Endothelial cell of umbilical vein (primary cell): ENCODE measurements at regions not wholly inside any gene's neighbourhood (a gene's known extent, or its start where the extent isn't known, plus 50 kb on each side); places are given as distances from the start of the nearest gene placed in this dataset.

Experiments used
- BruUV-seq: library from RNA; stranded (reverse); fragments of 400-500 nt; replicated peaks from 2 replicates; lab custom pipeline; 2021; lab: Mats Ljungman, UMichigan
- CTCF ChIA-PET: fragments of 300-600, 350-600 bp; sonication (Branson Sonifier 250); formaldehyde crosslinking; loops from one replicate; lab custom pipeline; 2021; ENCODE audit warnings: antibody characterized with exemption, inconsistent platforms; lab: Charles Lee
- POLR2A ChIA-PET: fragments of 300-600, 350-600 bp; sonication (Branson Sonifier 250); formaldehyde crosslinking; loops from one replicate; lab custom pipeline; 2021; ENCODE audit warnings: antibody characterized with exemption, inconsistent platforms; lab: Charles Lee
- DNase-seq: peaks from one replicate; pipeline ENCODE4 v3.0.0-alpha.2; 2011; ENCODE audit warnings: low read depth, low spot score
- FAIRE-seq: peaks from 2 replicates; lab custom pipeline; 2011; peaks lifted over from hg19 to GRCh38; lab: Jason Lieb, UNC
- H2AFZ ChIP-seq: 2 replicates; pipeline ENCODE4 v1.6.0; 2012; ENCODE audit warnings: low read depth, low read length, control low read depth, inconsistent platforms
- H3K27ac ChIP-seq: 2 replicates; pipeline ENCODE4 v1.5.1; 2011; ENCODE audit warnings: low read depth, mild to moderate bottlenecking, control low read depth, low read length, moderate library complexity; ENCODE audit not compliant: insufficient read depth
- H3K27me3 ChIP-seq, 2 experiments: 2 replicates each; pipeline versions ENCODE4 v1.6.0 to v1.6.1; 2011; ENCODE audit warnings: low read length in 2 of 2, mixed read lengths in 1 of 2; ENCODE audit not compliant: control insufficient read depth in 2 of 2, insufficient read depth in 2 of 2
- H3K36me3 ChIP-seq, 2 experiments: 2 replicates in 1 of 2; 3 replicates in 1 of 2; pipeline ENCODE4 v1.5.1; 2011; ENCODE audit warnings: low read length in 2 of 2, mild to moderate bottlenecking in 1 of 2, moderate library complexity in 1 of 2; ENCODE audit not compliant: control insufficient read depth in 2 of 2, insufficient read depth in 2 of 2; ENCODE audit errors: extremely low read depth in 1 of 2
- H3K4me1 ChIP-seq: 3 replicates; pipeline ENCODE4 v1.5.1; 2011; ENCODE audit warnings: mild to moderate bottlenecking, low read length; ENCODE audit not compliant: control insufficient read depth, insufficient read depth; ENCODE audit errors: extremely low read depth
- H3K4me2 ChIP-seq: 2 replicates; pipeline ENCODE4 v1.6.1; 2011; ENCODE audit warnings: low read length, control low read depth, mixed read lengths; ENCODE audit not compliant: insufficient read depth
- H3K4me3 ChIP-seq, 3 experiments: fragments of 200-600 bp in 1 of 3; sonication (generic), shearing (Covaris generic) in 1 of 3; replicated peaks in 1 of 3; 2 replicates each; pipeline ENCODE4 v1.5.1; 2011 to 2016; ENCODE audit warnings: control low read depth in 3 of 3, low read length in 3 of 3, mild to moderate bottlenecking in 2 of 3, inconsistent platforms in 1 of 3, low read depth in 1 of 3, moderate library complexity in 1 of 3; ENCODE audit not compliant: insufficient read depth in 1 of 3
- H3K79me2 ChIP-seq: 2 replicates; pipeline ENCODE4 v1.6.0; 2012; ENCODE audit warnings: low read length, inconsistent platforms; ENCODE audit not compliant: control insufficient read depth, insufficient read depth
- H3K9ac ChIP-seq: replicated peaks from 2 replicates; pipeline ENCODE3; 2011; ENCODE audit warnings: low read length, control low read depth; ENCODE audit not compliant: insufficient read depth; ENCODE audit errors: extremely low read depth
- H3K9me1 ChIP-seq: replicated peaks from 3 replicates; pipeline ENCODE4 v1.6.0; 2011; ENCODE audit warnings: mild to moderate bottlenecking, low read length; ENCODE audit not compliant: control insufficient read depth, insufficient read depth; ENCODE audit errors: extremely low read depth
- H3K9me3 ChIP-seq: replicated peaks from 2 replicates; pipeline ENCODE4 v1.5.1; 2012; ENCODE audit warnings: low read length, inconsistent platforms; ENCODE audit not compliant: control insufficient read depth, insufficient read depth
- H4K20me1 ChIP-seq: replicated peaks from 2 replicates; pipeline ENCODE3; 2011; ENCODE audit warnings: mild to moderate bottlenecking, low read length; ENCODE audit not compliant: control insufficient read depth, insufficient read depth; ENCODE audit errors: extremely low read depth
- EZH2 ChIP-seq: IDR thresholded peaks from 2 replicates; pipeline ENCODE4 v1.6.1; 2012; ENCODE audit warnings: borderline replicate concordance, low read depth, mild to moderate bottlenecking, moderate library complexity, low read length, inconsistent platforms; ENCODE audit not compliant: severe bottlenecking
- FOS ChIP-seq: IDR thresholded peaks from 2 replicates; pipeline ENCODE4 v1.6.1; 2011; ENCODE audit warnings: mild to moderate bottlenecking, low read length, moderate library complexity, borderline replicate concordance; ENCODE audit not compliant: insufficient read depth
- GATA2 ChIP-seq: IDR thresholded peaks from 2 replicates; pipeline ENCODE4 v1.7.0; 2011; ENCODE audit warnings: low read depth, mild to moderate bottlenecking, moderate library complexity, mixed read lengths, low read length; ENCODE audit not compliant: insufficient read length, insufficient read depth
- MAX ChIP-seq: IDR thresholded peaks from 2 replicates; pipeline ENCODE4 v1.6.1; 2011; ENCODE audit not compliant: insufficient read depth, insufficient read length
- POLR2A ChIP-seq: IDR thresholded peaks from 2 replicates; pipeline ENCODE4 v1.6.1; 2012; ENCODE audit warnings: low read depth, mild to moderate bottlenecking, control low read depth, low read length
- POLR2AphosphoS5 ChIP-seq: IDR thresholded peaks from 2 replicates; pipeline ENCODE4 v1.6.1; 2012; ENCODE audit warnings: low read depth, mild to moderate bottlenecking, control low read depth, low read length, moderate library complexity; ENCODE audit not compliant: insufficient read depth
- dilution Hi-C: fragments of 300-500 bp; cut with MboI; formaldehyde crosslinking; loops from one replicate; pipeline ENCODE4 v1.15.0; 2019; ENCODE audit warnings: low sequenced_read_pairs; ENCODE audit not compliant: extremely low pct_ligation_motif_present
- intact Hi-C: fragments of 100-400 bp; cut with micrococcal nuclease; formaldehyde crosslinking; loops from one replicate; pipeline ENCODE4 v1.10.0; 2022
- TF ChIP-seq, protein P1 (sequence below), 2 donors: IDR thresholded peaks; 1 replicate in 1 of 2; 2 replicates in 1 of 2; pipeline ENCODE4 v1.5.1; 2011; ENCODE audit warnings: low read length in 2 of 2, mild to moderate bottlenecking in 2 of 2, moderate library complexity in 2 of 2, control low read depth in 1 of 2, inconsistent platforms in 1 of 2, low read depth in 1 of 2; ENCODE audit not compliant: insufficient read depth in 1 of 2; ENCODE audit errors: extremely low read depth in 1 of 2

DNA sequence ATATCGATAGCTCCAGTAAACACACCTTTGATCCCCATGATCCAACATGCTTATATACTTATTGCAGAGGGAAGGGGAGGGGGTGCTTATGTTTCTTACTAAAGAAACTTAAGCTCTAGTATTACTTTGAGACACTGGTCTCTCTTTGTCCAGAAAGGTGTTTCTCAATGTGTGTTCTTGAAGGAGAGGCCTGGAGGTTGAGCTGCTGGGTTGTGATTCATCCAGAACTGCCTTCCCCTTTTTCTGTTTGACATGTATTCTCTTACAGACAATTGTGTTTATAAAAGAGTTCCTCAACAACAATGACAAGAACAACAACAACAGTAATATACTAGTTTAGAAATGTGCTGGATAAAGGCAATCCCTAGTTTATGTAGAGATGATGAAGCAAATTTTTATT, 516.0 kb upstream of the FAM98A start:
- Histone ChIP-seq H3K9me3 (no peaks in the 10 kb centered on the region), H3K4me3 (no peak overlapping the region), H3K36me3 (no peaks in the 10 kb centered on the region), H3K9ac (no peak overlapping the region), H3K9me1 (no peaks in the 10 kb centered on the region), H3K79me2 (no peaks in the 10 kb centered on the region), H3K27me3 (no peaks in the 10 kb centered on the region), H3K4me1 (no peaks in the 10 kb centered on the region), H3K27ac (no peak overlapping the region), H4K20me1 (no peaks in the 10 kb centered on the region), H3K4me2 (no peak overlapping the region), H2AFZ (no peak overlapping the region)
- ChIA-PET POLR2A (no interaction called here), CTCF (no interaction called here)
- intact Hi-C loops: no loop called here
- no TSS peak for BruUV-seq
- DNase-seq (no peak), FAIRE-seq (no peak)
- dilution Hi-C loops: no loop called here
- TF ChIP-seq GATA2 (no peak), MAX (no peak), POLR2A (no peak), FOS (no peak), POLR2AphosphoS5 (no peak), EZH2 (no peak)
- TF ChIP-seq, protein P1, sequence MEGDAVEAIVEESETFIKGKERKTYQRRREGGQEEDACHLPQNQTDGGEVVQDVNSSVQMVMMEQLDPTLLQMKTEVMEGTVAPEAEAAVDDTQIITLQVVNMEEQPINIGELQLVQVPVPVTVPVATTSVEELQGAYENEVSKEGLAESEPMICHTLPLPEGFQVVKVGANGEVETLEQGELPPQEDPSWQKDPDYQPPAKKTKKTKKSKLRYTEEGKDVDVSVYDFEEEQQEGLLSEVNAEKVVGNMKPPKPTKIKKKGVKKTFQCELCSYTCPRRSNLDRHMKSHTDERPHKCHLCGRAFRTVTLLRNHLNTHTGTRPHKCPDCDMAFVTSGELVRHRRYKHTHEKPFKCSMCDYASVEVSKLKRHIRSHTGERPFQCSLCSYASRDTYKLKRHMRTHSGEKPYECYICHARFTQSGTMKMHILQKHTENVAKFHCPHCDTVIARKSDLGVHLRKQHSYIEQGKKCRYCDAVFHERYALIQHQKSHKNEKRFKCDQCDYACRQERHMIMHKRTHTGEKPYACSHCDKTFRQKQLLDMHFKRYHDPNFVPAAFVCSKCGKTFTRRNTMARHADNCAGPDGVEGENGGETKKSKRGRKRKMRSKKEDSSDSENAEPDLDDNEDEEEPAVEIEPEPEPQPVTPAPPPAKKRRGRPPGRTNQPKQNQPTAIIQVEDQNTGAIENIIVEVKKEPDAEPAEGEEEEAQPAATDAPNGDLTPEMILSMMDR (IDR thresholded peaks at IDR 0.05; ENCODE audit: extremely low read depth in 1 of 2, insufficient read depth in 1 of 2, low read depth in 1 of 2, low read length in 2 of 2): no peak

GRCh38 chr2:34112161-34112560, 513.1 kb upstream of the FAM98A start:
- Histone ChIP-seq H3K79me2 (no peaks in the 10 kb centered on the region), H3K9me1 (no peaks in the 10 kb centered on the region), H4K20me1 (no peaks in the 10 kb centered on the region), H3K4me1 (peaks cover 6% of the 10 kb centered on the region), H3K9ac (no peak overlapping the region), H3K4me3 (no peak overlapping the region), H3K9me3 (no peaks in the 10 kb centered on the region), H3K4me2 (no peak overlapping the region), H3K27ac (no peak overlapping the region), H2AFZ (no peak overlapping the region), H3K27me3 (no peaks in the 10 kb centered on the region), H3K36me3 (no peaks in the 10 kb centered on the region)
- ChIA-PET POLR2A (no interaction called here), CTCF (no interaction called here)
- TF ChIP-seq FOS (no peak), GATA2 (no peak)
- intact Hi-C loops (no loop called here), dilution Hi-C loops (no loop called here)
- no TSS peak for BruUV-seq
- no peak for FAIRE-seq
- no peak for DNase-seq
